Nephron progenitor cell (in vitro differentiated cells): ENCODE measurements at regions not wholly inside any gene's neighbourhood (a gene's known extent, or its start where the extent isn't known, plus 50 kb on each side); places are given as distances from the start of the nearest gene placed in this dataset.

ENCODE experiments used
- DNase-seq: peaks from one replicate; pipeline ENCODE4 v3.0.0; 2021
- H3K27ac Mint-ChIP-seq: 2 replicates; pipeline ENCODE4 v1.8.0; 2021; ENCODE audit warnings: mild to moderate bottlenecking, moderate library complexity, mixed read lengths
- H3K27me3 Mint-ChIP-seq: 2 replicates; pipeline ENCODE4 v1.8.0; 2021; ENCODE audit warnings: mild to moderate bottlenecking, low read depth, mixed read lengths; ENCODE audit not compliant: poor library complexity
- H3K36me3 Mint-ChIP-seq: 2 replicates; pipeline ENCODE4 v1.8.0; 2021; ENCODE audit warnings: low read depth, mixed read lengths
- H3K4me1 Mint-ChIP-seq: 2 replicates; pipeline ENCODE4 v1.8.0; 2021; ENCODE audit warnings: mixed read lengths
- H3K4me3 Mint-ChIP-seq: 2 replicates; pipeline ENCODE4 v1.8.0; 2021; ENCODE audit warnings: mild to moderate bottlenecking, moderate library complexity, mixed read lengths
- H3K9me3 Mint-ChIP-seq: 2 replicates; pipeline ENCODE4 v1.8.0; 2021; ENCODE audit warnings: mild to moderate bottlenecking, moderate library complexity, mixed read lengths
- CTCF ChIP-seq: fragments of 200-600 bp; sonication (generic); IDR thresholded peaks from 2 replicates; pipeline ENCODE4 v1.5.0; 2021; ENCODE audit warnings: antibody characterized with exemption

GRCh38 chr10:32163071-32163761, 107.0 kb upstream of the KIF5B start:
- Mint-ChIP-seq H3K27me3 (no peaks in the 10 kb centered on the region), H3K9me3 (no peaks in the 10 kb centered on the region), H3K4me1 (no peaks in the 10 kb centered on the region), H3K27ac (no peak overlapping the region), H3K4me3 (no peak overlapping the region), H3K36me3 (no peaks in the 10 kb centered on the region)
- no peak for DNase-seq
- no peak for TF ChIP-seq CTCF

- Mint-ChIP-seq H3K27me3 (no peaks in the 10 kb centered on the region), H3K4me1 (no peaks in the 10 kb centered on the region), H3K27ac (no peak overlapping the region), H3K4me3 (no peak overlapping the region), H3K9me3 (no peaks in the 10 kb centered on the region), H3K36me3 (no peaks in the 10 kb centered on the region)
- DNase-seq: no peak
- TF ChIP-seq CTCF: no peak
Observed at GRCh38 chr10:32161586-32161985, 105.4 kb upstream of the KIF5B start.

GRCh38 chr10:32160864-32161263, 104.6 kb upstream of the KIF5B start:
- TF ChIP-seq CTCF: no peak
- H3K9me3 Mint-ChIP-seq: no peaks in the 10 kb centered on the region
- H3K4me3 Mint-ChIP-seq: no peak overlapping the region
- H3K27me3 Mint-ChIP-seq: no peaks in the 10 kb centered on the region
- H3K4me1 Mint-ChIP-seq: no peaks in the 10 kb centered on the region
- no peaks in the 10 kb centered on the region for H3K36me3 Mint-ChIP-seq
- no peak for DNase-seq
- peak overlapping the region; percentile 3 for H3K27ac Mint-ChIP-seq

DNA sequence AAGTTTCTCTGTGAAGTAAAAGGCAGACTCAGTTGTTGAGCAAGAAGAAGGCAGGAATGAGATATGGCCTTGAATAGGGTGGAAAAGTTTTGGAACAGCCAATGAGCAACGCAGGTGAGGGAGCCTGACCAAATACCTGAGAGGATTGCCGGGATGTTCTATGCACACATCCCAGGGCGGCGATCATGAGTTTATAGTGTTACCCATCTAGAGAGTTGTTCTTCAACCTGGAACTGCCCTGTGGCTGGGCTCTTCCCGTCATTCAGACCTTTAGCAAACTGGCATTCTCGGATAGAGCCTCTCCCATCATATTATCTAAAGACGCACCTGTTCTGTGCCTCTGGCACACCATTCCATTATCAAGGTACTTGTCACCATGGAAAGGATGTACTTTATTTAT, 103.0 kb upstream of the KIF5B start:
- TF ChIP-seq CTCF: no peak
- peaks cover 4% of the 10 kb centered on the region for H3K27me3 Mint-ChIP-seq
- no peak overlapping the region for H3K4me3 Mint-ChIP-seq
- H3K27ac Mint-ChIP-seq: no peak overlapping the region
- H3K9me3 Mint-ChIP-seq: peaks cover 6% of the 10 kb centered on the region
- no peaks in the 10 kb centered on the region for H3K36me3 Mint-ChIP-seq
- no peaks in the 10 kb centered on the region for H3K4me1 Mint-ChIP-seq
- DNase-seq: no peak

GRCh38 chr10:32156031-32156495, 99.8 kb upstream of the KIF5B start:
- no peak overlapping the region for H3K4me3 Mint-ChIP-seq
- H3K27me3 Mint-ChIP-seq: peaks cover 4% of the 10 kb centered on the region
- no peaks in the 10 kb centered on the region for H3K4me1 Mint-ChIP-seq
- H3K36me3 Mint-ChIP-seq: no peaks in the 10 kb centered on the region
- H3K9me3 Mint-ChIP-seq: peaks cover 27% of the 10 kb centered on the region
- no peak for DNase-seq
- H3K27ac Mint-ChIP-seq: no peak overlapping the region
- no peak for TF ChIP-seq CTCF

DNA sequence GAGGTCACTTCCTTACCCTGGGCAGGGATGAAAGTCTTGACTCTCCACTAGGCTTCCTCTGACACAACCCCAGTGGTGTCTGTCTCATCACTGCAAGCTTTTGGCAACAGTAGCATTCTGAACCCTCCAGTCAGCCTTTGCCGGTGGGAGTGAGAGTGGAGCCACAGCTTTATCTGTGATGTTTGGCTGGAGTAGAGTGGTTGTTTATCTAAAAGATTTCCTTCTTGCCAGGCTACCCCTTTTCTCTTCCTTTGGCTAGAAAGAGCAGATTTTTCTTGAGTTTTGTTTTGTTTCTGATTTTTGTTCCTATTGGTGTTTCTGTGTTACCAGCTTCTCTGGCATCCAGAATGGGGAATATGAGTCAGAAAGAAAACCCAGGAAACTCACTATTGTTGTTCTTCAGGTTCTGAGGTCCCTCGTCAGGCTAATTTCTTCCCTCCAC, 98.9 kb upstream of the KIF5B start:
- peaks cover 4% of the 10 kb centered on the region for H3K27me3 Mint-ChIP-seq
- TF ChIP-seq CTCF: no peak

More for the DNA sequence above, 98.9 kb upstream of the KIF5B start:
- H3K4me3 Mint-ChIP-seq: no peak overlapping the region
- DNase-seq: no peak
- peaks cover 27% of the 10 kb centered on the region for H3K9me3 Mint-ChIP-seq
- no peak overlapping the region for H3K27ac Mint-ChIP-seq
- no peaks in the 10 kb centered on the region for H3K4me1 Mint-ChIP-seq
- no peaks in the 10 kb centered on the region for H3K36me3 Mint-ChIP-seq
